ENCODE measurements at regions not wholly inside any gene's neighbourhood (a gene's known extent, or its start where the extent isn't known, plus 50 kb on each side); places are given as distances from the start of the nearest gene placed in this dataset.
"Not testable (repeated sequence)": the region's sequence is repeated elsewhere in the genome, so short reads cannot be mapped to it uniquely, and the experiment has no call there.

- no peak for DNase-seq
Observed at GRCh38 chr5:136924490-136924889, 559.1 kb upstream of the TRPC7 start.

- DNase-seq: no peak
Observed at GRCh38 chr5:136910625-136911024, 545.3 kb upstream of the TRPC7 start.

- DNase-seq: no peak
Observed at GRCh38 chr5:136909906-136910305, 544.6 kb upstream of the TRPC7 start.

- no peak for DNase-seq
Observed at GRCh38 chr5:136907371-136907770, 542.0 kb upstream of the TRPC7 start.

- DNase-seq: no peak
Observed at GRCh38 chr5:136906545-136906944, 541.2 kb upstream of the TRPC7 start.

- DNase-seq: no peak
Observed at GRCh38 chr5:136905571-136905970, 540.2 kb upstream of the TRPC7 start.

GRCh38 chr5:136894070-136894469 is 528.7 kb upstream of the TRPC7 start:
- no peak for DNase-seq

GRCh38 chr5:136892000-136892399 is 526.7 kb upstream of the TRPC7 start:
- DNase-seq: no peak

- no peak for DNase-seq
Observed at GRCh38 chr5:136891175-136891972, 526.0 kb upstream of the TRPC7 start.

- no peak for DNase-seq
Observed at GRCh38 chr5:136890431-136891148, 525.2 kb upstream of the TRPC7 start.

- DNase-seq: no peak
Observed at GRCh38 chr5:136886608-136887007, 521.3 kb upstream of the TRPC7 start.

GRCh38 chr5:136864960-136865359 is 499.6 kb upstream of the TRPC7 start:
- DNase-seq: no peak

GRCh38 chr5:136856648-136857047 is 491.3 kb upstream of the TRPC7 start:
- DNase-seq: no peak

- DNase-seq: no peak
Observed at GRCh38 chr5:136853971-136854370, 488.6 kb upstream of the TRPC7 start.

- DNase-seq: no peak
Observed at GRCh38 chr5:136840601-136841000, 475.3 kb upstream of the TRPC7 start.

- no peak for DNase-seq
Observed at GRCh38 chr5:136836093-136836492, 470.7 kb upstream of the TRPC7 start.

- DNase-seq: no peak
Observed at GRCh38 chr5:136820848-136821247, 455.5 kb upstream of the TRPC7 start.

- DNase-seq: no peak
Observed at GRCh38 chr5:136819526-136820302, 454.4 kb upstream of the TRPC7 start.

- DNase-seq: no peak
Observed at GRCh38 chr5:136816327-136816726, 451.0 kb upstream of the TRPC7 start.

GRCh38 chr5:136814619-136815378 is 449.5 kb upstream of the TRPC7 start:
- no peak for DNase-seq

- not testable (repeated sequence) for DNase-seq
Observed at GRCh38 chr5:136812270-136812669, 446.9 kb upstream of the TRPC7 start.

GRCh38 chr5:136811551-136811950 is 446.2 kb upstream of the TRPC7 start:
- no peak for DNase-seq

GRCh38 chr5:136811086-136811485 is 445.7 kb upstream of the TRPC7 start:
- DNase-seq: no peak

Data from NCI-H1930 (cell line).